B cell (primary cell): ENCODE measurements at regions not wholly inside any gene's neighbourhood (a gene's known extent, or its start where the extent isn't known, plus 50 kb on each side); places are given as distances from the start of the nearest gene placed in this dataset.

Experiments used
- ATAC-seq: fragments of 200-7000 bp; cut with Tn5 transposase; one replicate; pipeline ENCODE4 v1.10.0; 2021; ENCODE audit warnings: low read depth, mild to moderate bottlenecking, moderate number of reproducible peaks, moderate library complexity
- CTCF ChIA-PET: fragments of 350-600 bp; sonication (Branson Sonifier 250); formaldehyde crosslinking; loops from one replicate; lab custom pipeline; 2021; ENCODE audit warnings: antibody characterized with exemption, inconsistent platforms; lab: Charles Lee
- POLR2A ChIA-PET: fragments of 350-600 bp; sonication (Branson Sonifier 250); formaldehyde crosslinking; loops from one replicate; lab custom pipeline; 2021; ENCODE audit warnings: antibody characterized with exemption; lab: Charles Lee
- DNase-seq: peaks from one replicate; pipeline ENCODE4 v3.0.0; 2013
- H2AFZ ChIP-seq: 2 replicates; pipeline ENCODE4 v1.6.1; 2012; ENCODE audit warnings: mild to moderate bottlenecking, low read depth, low read length; ENCODE audit not compliant: insufficient read depth, poor library complexity, severe bottlenecking
- H3K27ac ChIP-seq, 2 donors: 1 replicate in 1 of 2; 2 replicates in 1 of 2; pipeline ENCODE4 v1.5.1; 2012 to 2013; ENCODE audit warnings: low read length in 2 of 2, mild to moderate bottlenecking in 2 of 2, moderate library complexity in 1 of 2
- H3K27me3 ChIP-seq, 4 experiments: fragments of 200-600 bp in 1 of 4; sonication (generic) in 1 of 4; replicated peaks in 1 of 4; 1 replicate in 2 of 4; 2 replicates in 2 of 4; pipeline versions ENCODE4 v1.6.1 to v1.7.0; 2013 to 2016; ENCODE audit warnings: low read length in 3 of 4, mild to moderate bottlenecking in 2 of 4, mixed read lengths in 1 of 4, moderate library complexity in 1 of 4; ENCODE audit not compliant: insufficient read depth in 4 of 4, control insufficient read depth in 3 of 4; ENCODE audit errors: control extremely low read depth in 1 of 4
- H3K36me3 ChIP-seq, 2 experiments: replicated peaks in 1 of 2; 1 replicate in 1 of 2; 2 replicates in 1 of 2; pipeline versions ENCODE4 v1.6.1 to v1.7.1; 2013; ENCODE audit warnings: low read length in 1 of 2; ENCODE audit not compliant: insufficient read depth in 2 of 2, control insufficient read depth in 1 of 2; ENCODE audit errors: control extremely low read depth in 1 of 2, extremely low read depth in 1 of 2
- H3K4me1 ChIP-seq, 2 donors: fragments of 200-600 bp in 1 of 2; sonication (generic) in 1 of 2; 1 replicate in 1 of 2; 2 replicates in 1 of 2; pipeline versions ENCODE4 v1.5.1 to v1.6.1; 2013 to 2017; ENCODE audit warnings: low read length in 2 of 2; ENCODE audit not compliant: control insufficient read depth in 2 of 2, insufficient read depth in 2 of 2
- H3K4me2 ChIP-seq: replicated peaks from 2 replicates; pipeline ENCODE3; 2012; ENCODE audit warnings: mild to moderate bottlenecking, low read depth, low read length; ENCODE audit not compliant: poor library complexity, severe bottlenecking
- H3K4me3 ChIP-seq, 5 experiments: fragments of 200-600 bp in 1 of 5; sonication (generic) in 1 of 5; 1 replicate in 3 of 5; 2 replicates in 2 of 5; pipeline versions ENCODE4 v1.5.1 to v1.7.0; 2011 to 2016; ENCODE audit warnings: low read length in 4 of 5, mild to moderate bottlenecking in 4 of 5, low read depth in 2 of 5, control low read depth in 1 of 5, moderate library complexity in 1 of 5; ENCODE audit not compliant: insufficient read depth in 1 of 5; ENCODE audit errors: control extremely low read depth in 1 of 5, extremely low read depth in 1 of 5
- H3K79me2 ChIP-seq: fragments of 200-600 bp; sonication (generic); one replicate; pipeline ENCODE4 v1.6.0; 2016; ENCODE audit warnings: low read length; ENCODE audit not compliant: control insufficient read depth, insufficient read depth
- H3K9ac ChIP-seq: fragments of 200-600 bp; sonication (generic); 2 replicates; pipeline ENCODE4 v1.6.1; 2017; ENCODE audit warnings: mild to moderate bottlenecking, low read length, moderate library complexity
- H3K9me3 ChIP-seq, 3 donors: one replicate each; pipeline versions ENCODE4 v1.6.1 to v1.7.1; 2013; ENCODE audit warnings: low read length in 2 of 3; ENCODE audit not compliant: control insufficient read depth in 2 of 3, insufficient read depth in 1 of 3; ENCODE audit errors: control extremely low read depth in 1 of 3
- H4K20me1 ChIP-seq: 2 replicates; pipeline ENCODE4 v1.6.0; 2012; ENCODE audit warnings: mild to moderate bottlenecking, low read length; ENCODE audit not compliant: insufficient read depth, control insufficient read depth, poor library complexity, severe bottlenecking
- H3K27ac Mint-ChIP-seq: one replicate; pipeline ENCODE4 v1.8.0; 2021; ENCODE audit warnings: mixed read lengths
- H3K27me3 Mint-ChIP-seq: one replicate; pipeline ENCODE4 v1.8.0; 2021; ENCODE audit warnings: mixed read lengths
- H3K4me1 Mint-ChIP-seq: one replicate; pipeline ENCODE4 v1.8.0; 2021; ENCODE audit warnings: mixed read lengths
- H3K4me3 Mint-ChIP-seq: one replicate; pipeline ENCODE4 v1.8.0; 2021; ENCODE audit warnings: mixed read lengths
- H3K9me3 Mint-ChIP-seq: one replicate; pipeline ENCODE4 v1.8.0; 2022; ENCODE audit warnings: mixed read lengths; ENCODE audit not compliant: insufficient read depth
- CTCF ChIP-seq: fragments of 200-600 bp; IDR thresholded peaks from one replicate; pipeline ENCODE4 v1.8.0; 2022; ENCODE audit warnings: antibody characterized with exemption, mild to moderate bottlenecking
- EZH2 ChIP-seq: IDR thresholded peaks from 2 replicates; pipeline ENCODE4 v1.6.1; 2012; ENCODE audit warnings: borderline replicate concordance, low read depth, mild to moderate bottlenecking, moderate library complexity, low read length; ENCODE audit not compliant: insufficient read depth, poor library complexity, severe bottlenecking
- WGBS: methylation state at CpG from one replicate; pipeline ENCODE4 v1.1.5; 2013; ENCODE audit warnings: missing lambda C conversion rate; ENCODE audit not compliant: insufficient coverage; 5-methylcytosine and 5-hydroxymethylcytosine counted together
- intact Hi-C: fragments of 100-400 bp; cut with micrococcal nuclease; formaldehyde crosslinking; loops from one replicate; pipeline ENCODE4 v1.10.0; 2022

- ATAC-seq (no peak), DNase-seq (no peak)
- intact Hi-C loops, result no loop called here
- Histone ChIP-seq H4K20me1 (no peaks in the 10 kb centered on the region), H3K4me1 (no peaks in the 10 kb centered on the region), H3K9ac (no peak overlapping the region), H3K9me3 (peaks cover 0 to 9% (median 0%) of the 10 kb centered on the region in 3 donors), H3K27me3 (no peaks in the 10 kb centered on the region), H3K79me2 (no peaks in the 10 kb centered on the region), H3K4me3 (no peak overlapping the region), H3K27ac (no peak overlapping the region), H2AFZ (no peak overlapping the region), H3K4me2 (no peak overlapping the region), H3K36me3 (no peaks in the 10 kb centered on the region)
- CTCF ChIA-PET, result no interaction called here
- peaks cover 9% of the 10 kb centered on the region for H3K27me3 Mint-ChIP-seq
- no peak overlapping the region for H3K4me3 Mint-ChIP-seq
- TF ChIP-seq CTCF (no peak), EZH2 (no peak)
- POLR2A ChIA-PET, result no interaction called here
- H3K4me1 Mint-ChIP-seq, result no peaks in the 10 kb centered on the region
- H3K9me3 Mint-ChIP-seq, result peaks cover 2% of the 10 kb centered on the region
- WGBS, result 82% methylated on average over 4 of the region's 6 CpGs
- no peak overlapping the region for H3K27ac Mint-ChIP-seq
Observed at GRCh38 chr10:17516376-17516775, 62.0 kb upstream of the ST8SIA6 start.

GRCh38 chr10:17512341-17513001 is 58.1 kb upstream of the ST8SIA6 start:
- no peaks in the 10 kb centered on the region for H4K20me1 ChIP-seq
- CTCF ChIA-PET, result no interaction called here
- peaks cover 0 to 6% (median 1%) of the 10 kb centered on the region in 3 donors for H3K9me3 ChIP-seq
- Mint-ChIP-seq H3K27ac (no peak overlapping the region), H3K9me3 (peaks cover 5% of the 10 kb centered on the region), H3K4me1 (no peaks in the 10 kb centered on the region), H3K27me3 (peaks cover 10% of the 10 kb centered on the region), H3K4me3 (no peak overlapping the region)
- DNase-seq (no peak), ATAC-seq (no peak)
- POLR2A ChIA-PET, result no interaction called here
- no peaks in the 10 kb centered on the region for H3K79me2 ChIP-seq
- no peak overlapping the region for H3K4me2 ChIP-seq
- H3K27ac ChIP-seq, result no peak overlapping the region
- intact Hi-C loops, result no loop called here
- WGBS, result 67% methylated on average over 1 of the region's 5 CpGs
- TF ChIP-seq EZH2 (no peak), CTCF (no peak)
- no peak overlapping the region for H3K9ac ChIP-seq
- no peaks in the 10 kb centered on the region for H3K27me3 ChIP-seq
- H3K36me3 ChIP-seq, result no peaks in the 10 kb centered on the region
- no peaks in the 10 kb centered on the region for H3K4me1 ChIP-seq
- no peak overlapping the region for H2AFZ ChIP-seq
- no peak overlapping the region for H3K4me3 ChIP-seq
